Erythroblast (primary cell): ENCODE measurements at regions not wholly inside any gene's neighbourhood (a gene's known extent, or its start where the extent isn't known, plus 50 kb on each side); places are given as distances from the start of the nearest gene placed in this dataset.

Source experiments
- DNase-seq, 2 experiments: peaks; one replicate each; lab custom pipeline; 2025; lab: John Stamatoyannopoulos, UW
- GATA1 ChIP-seq: IDR thresholded peaks from 2 replicates; pipeline ENCODE4 v1.6.1; 2011; ENCODE audit warnings: low read depth, mild to moderate bottlenecking, control low read depth, low read length, moderate library complexity
- POLR2A ChIP-seq: IDR thresholded peaks from 2 replicates; pipeline ENCODE4 v1.6.1; 2011; ENCODE audit warnings: mild to moderate bottlenecking, low read length

GRCh38 chr10:36129051-36129450 is 487.0 kb upstream of the FZD8 start:
- no peak for DNase-seq
- TF ChIP-seq GATA1: no peak
- no peak for TF ChIP-seq POLR2A

GRCh38 chr10:36126076-36126475 is 484.0 kb upstream of the FZD8 start:
- no peak for DNase-seq
- TF ChIP-seq GATA1: no peak
- TF ChIP-seq POLR2A: no peak

GRCh38 chr10:36119455-36119854 is 477.4 kb upstream of the FZD8 start:
- TF ChIP-seq POLR2A (no peak), GATA1 (no peak)
- no peak for DNase-seq

GRCh38 chr10:36118314-36118713 is 476.2 kb upstream of the FZD8 start:
- DNase-seq: no peak
- TF ChIP-seq POLR2A (no peak), GATA1 (no peak)

GRCh38 chr10:36117890-36118289 is 475.8 kb upstream of the FZD8 start:
- TF ChIP-seq GATA1 (no peak), POLR2A (no peak)
- no peak for DNase-seq

- TF ChIP-seq GATA1: no peak
- no peak for TF ChIP-seq POLR2A
- no peak for DNase-seq
Observed at GRCh38 chr10:36117231-36117630, 475.1 kb upstream of the FZD8 start.

GRCh38 chr10:36116731-36117130 is 474.6 kb upstream of the FZD8 start:
- TF ChIP-seq GATA1 (no peak), POLR2A (no peak)
- no peak for DNase-seq

- no peak for DNase-seq
- no peak for TF ChIP-seq POLR2A
- TF ChIP-seq GATA1: no peak
Observed at GRCh38 chr10:36116040-36116439, 473.9 kb upstream of the FZD8 start.

- TF ChIP-seq GATA1 (no peak), POLR2A (no peak)
- no peak for DNase-seq
Observed at GRCh38 chr10:36115364-36115763, 473.3 kb upstream of the FZD8 start.

- TF ChIP-seq GATA1: no peak
- no peak for DNase-seq
Observed at GRCh38 chr10:36114913-36115312, 472.8 kb upstream of the FZD8 start.

- TF ChIP-seq POLR2A (no peak), GATA1 (no peak)
- no peak for DNase-seq
Observed at GRCh38 chr10:36114141-36114540, 472.0 kb upstream of the FZD8 start.

- no peak for DNase-seq
Observed at GRCh38 chr10:36111676-36112075, 469.6 kb upstream of the FZD8 start.

GRCh38 chr10:36110097-36110496 is 468.0 kb upstream of the FZD8 start:
- TF ChIP-seq POLR2A (no peak), GATA1 (no peak)
- DNase-seq: no peak

More at GRCh38 chr10:36111676-36112075, 469.6 kb upstream of the FZD8 start:
- TF ChIP-seq GATA1 (no peak), POLR2A (no peak)

GRCh38 chr10:36109399-36110023 is 467.4 kb upstream of the FZD8 start:
- no peak for TF ChIP-seq GATA1
- TF ChIP-seq POLR2A: no peak
- DNase-seq: no peak

- no peak for DNase-seq
- TF ChIP-seq GATA1 (no peak), POLR2A (no peak)
Observed at GRCh38 chr10:36097696-36098095, 455.6 kb upstream of the FZD8 start.
